ENCODE measurements at regions not wholly inside any gene's neighbourhood (a gene's known extent, or its start where the extent isn't known, plus 50 kb on each side); places are given as distances from the start of the nearest gene placed in this dataset.

- no peak for TF ChIP-seq POLR2A (IDR thresholded peaks at IDR 0.05)
- TF ChIP-seq, protein P1, sequence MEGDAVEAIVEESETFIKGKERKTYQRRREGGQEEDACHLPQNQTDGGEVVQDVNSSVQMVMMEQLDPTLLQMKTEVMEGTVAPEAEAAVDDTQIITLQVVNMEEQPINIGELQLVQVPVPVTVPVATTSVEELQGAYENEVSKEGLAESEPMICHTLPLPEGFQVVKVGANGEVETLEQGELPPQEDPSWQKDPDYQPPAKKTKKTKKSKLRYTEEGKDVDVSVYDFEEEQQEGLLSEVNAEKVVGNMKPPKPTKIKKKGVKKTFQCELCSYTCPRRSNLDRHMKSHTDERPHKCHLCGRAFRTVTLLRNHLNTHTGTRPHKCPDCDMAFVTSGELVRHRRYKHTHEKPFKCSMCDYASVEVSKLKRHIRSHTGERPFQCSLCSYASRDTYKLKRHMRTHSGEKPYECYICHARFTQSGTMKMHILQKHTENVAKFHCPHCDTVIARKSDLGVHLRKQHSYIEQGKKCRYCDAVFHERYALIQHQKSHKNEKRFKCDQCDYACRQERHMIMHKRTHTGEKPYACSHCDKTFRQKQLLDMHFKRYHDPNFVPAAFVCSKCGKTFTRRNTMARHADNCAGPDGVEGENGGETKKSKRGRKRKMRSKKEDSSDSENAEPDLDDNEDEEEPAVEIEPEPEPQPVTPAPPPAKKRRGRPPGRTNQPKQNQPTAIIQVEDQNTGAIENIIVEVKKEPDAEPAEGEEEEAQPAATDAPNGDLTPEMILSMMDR (IDR thresholded peaks at IDR 0.05) = no peak
Observed at GRCh38 chr6:167399051-167399387, 74.1 kb downstream of the TTLL2 start.
